Fibroblast of the conjunctiva (primary cell): ENCODE measurements at regions not wholly inside any gene's neighbourhood (a gene's known extent, or its start where the extent isn't known, plus 50 kb on each side); places are given as distances from the start of the nearest gene placed in this dataset.
"Not testable (repeated sequence)": the region's sequence is repeated elsewhere in the genome, so short reads cannot be mapped to it uniquely, and the experiment has no call there.

Source experiments
- DNase-seq: peaks from one replicate; pipeline ENCODE4 v3.0.0-alpha.2; 2010; ENCODE audit warnings: low read depth

DNA sequence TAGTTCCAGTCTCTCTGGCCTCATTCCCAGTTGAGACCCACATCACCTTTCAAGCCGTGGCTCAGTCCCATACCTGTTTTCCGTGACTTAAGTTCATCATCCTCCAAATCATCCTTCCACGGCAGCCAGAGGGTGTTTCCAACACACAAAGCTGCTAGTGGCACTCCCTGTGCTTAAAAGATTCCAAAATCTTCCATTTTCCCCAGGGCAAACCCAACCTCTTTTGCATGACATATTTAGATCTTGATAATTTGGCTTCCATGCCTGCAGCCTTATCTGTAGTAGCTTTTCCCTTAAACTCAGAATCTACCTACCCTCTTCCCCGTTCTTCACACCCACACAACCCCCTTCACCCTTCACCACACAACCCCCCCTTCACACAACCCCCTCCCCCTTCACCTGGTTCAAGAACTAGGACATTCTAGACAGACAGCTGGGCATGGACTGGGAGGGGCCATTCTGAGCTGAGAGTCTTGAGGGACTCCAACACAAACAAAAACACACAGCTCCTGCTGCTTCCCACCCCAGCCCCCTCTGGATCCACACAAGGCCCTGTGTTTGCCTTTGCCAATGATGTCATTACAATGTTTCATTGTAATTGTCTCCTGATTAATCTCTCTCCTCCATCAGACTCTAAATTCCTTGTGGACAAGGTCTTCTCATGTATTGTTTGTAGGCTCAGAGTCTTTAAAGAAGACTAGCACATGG, 268.2 kb downstream of the SH3GL2 start:
- no peak for DNase-seq

DNA sequence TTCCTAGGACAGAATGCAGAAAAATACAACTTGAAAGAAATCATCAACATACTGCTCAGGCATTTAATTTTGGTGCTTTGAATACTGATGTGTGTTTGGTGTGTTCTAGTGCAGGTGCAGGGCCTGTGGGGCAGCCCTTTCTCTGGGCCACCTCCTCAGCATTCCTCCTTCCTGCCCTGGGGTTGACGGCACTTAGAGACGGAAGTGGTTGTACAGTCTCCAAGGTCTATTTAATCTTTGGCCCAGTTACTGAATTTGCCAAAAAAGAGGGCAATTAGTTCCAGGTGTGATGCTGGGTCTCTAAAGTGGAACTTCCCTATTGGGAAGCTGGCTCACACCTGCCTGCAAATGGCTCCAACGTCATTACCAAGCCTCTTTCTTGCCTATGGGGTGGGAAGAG, 269.0 kb downstream of the SH3GL2 start:
- DNase-seq, result no peak

DNA sequence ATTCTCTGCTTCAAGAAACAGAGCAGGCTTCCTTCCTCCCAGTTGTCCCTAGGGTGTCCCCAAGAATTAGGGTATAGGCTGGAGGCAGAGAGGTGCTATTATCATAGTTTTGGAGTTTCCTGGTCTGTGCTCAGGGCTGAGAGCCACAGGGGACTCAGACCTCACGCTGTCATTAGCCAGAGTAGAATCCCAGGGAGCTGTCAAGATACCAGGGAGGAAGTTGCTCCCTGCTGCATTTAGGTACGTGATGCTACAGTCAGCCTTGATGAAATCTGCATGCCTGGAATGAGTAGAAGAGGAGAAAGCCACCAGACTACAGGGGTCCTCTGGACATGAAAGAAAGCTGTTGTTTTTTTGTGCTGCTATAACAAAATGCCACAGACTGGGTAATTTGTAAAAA, 273.2 kb downstream of the SH3GL2 start:
- DNase-seq, result no peak

DNA sequence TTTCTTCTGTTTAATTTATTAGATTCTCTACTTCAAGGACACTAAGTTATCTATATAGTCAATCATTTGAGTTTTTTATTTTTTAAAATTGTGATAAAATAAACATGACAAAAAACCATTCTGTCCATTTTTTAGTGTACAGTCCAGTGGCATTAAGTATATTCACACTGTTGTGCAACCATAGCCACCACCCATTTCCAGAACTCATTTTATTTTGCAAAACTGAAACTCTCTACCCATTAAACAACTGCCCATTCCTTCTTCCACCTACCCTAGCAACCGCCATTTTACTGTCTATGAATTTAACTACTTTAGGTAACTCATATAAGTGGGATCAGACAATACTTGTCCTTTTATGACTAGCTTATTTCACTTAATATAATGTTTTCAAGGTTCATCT, 275.6 kb downstream of the SH3GL2 start:
- DNase-seq, result no peak

DNA sequence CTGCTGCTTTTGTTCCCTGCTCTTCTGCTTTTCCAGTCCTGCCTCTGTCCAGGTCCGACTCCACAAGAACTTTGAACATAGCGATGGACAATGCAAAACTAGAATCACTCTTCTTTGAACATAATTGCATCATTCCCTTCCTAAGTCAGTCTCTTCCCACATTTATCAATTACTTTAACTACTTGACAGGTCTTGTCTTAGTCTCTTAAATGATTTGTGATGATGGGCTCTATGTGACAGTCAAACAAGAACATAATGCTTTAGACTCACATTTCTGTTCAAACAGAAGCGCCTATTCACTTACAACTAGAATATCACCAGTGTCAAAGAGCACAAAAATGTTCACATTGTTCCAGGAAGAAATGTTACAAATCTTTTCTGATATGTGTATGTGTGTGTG, 278.1 kb downstream of the SH3GL2 start:
- no peak for DNase-seq

DNA sequence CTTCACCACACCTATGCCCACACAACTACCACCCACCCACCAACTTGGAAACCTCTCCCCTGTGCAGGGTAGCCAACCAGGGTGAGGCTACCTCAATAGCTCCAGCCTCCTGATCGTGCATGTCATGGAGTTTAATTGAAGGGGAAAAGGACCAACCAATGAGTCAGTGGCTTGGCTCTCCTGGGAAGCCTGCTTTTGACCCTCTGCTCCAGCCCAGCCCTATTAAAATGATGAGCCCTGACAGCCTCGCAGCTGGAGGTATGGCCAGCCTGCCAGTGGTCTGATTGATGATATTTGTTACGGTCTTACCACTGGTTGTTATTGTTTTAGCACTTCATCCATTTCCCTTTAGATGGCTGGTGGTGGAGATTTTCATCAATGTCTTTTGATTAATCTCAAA, 280.4 kb downstream of the SH3GL2 start:
- no peak for DNase-seq

DNA sequence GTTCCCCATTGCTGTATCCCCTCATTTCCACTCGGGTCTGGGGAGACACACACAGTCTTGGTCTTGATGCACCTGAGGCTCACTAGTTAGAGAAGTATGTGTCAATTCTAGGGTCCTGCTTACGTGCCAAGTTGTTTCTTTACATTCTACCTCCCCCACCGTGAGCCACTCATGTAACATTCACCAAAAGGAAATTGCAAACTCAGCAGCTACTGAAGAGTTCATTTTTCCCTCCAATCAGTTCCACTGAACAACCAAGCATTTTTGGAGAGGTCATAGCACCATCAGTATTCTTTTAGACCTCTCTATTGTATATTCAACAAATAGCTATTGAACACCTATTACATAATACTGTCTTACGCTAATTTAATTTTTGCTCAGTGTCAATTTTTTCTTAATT, 281.1 kb downstream of the SH3GL2 start:
- DNase-seq, result no peak

DNA sequence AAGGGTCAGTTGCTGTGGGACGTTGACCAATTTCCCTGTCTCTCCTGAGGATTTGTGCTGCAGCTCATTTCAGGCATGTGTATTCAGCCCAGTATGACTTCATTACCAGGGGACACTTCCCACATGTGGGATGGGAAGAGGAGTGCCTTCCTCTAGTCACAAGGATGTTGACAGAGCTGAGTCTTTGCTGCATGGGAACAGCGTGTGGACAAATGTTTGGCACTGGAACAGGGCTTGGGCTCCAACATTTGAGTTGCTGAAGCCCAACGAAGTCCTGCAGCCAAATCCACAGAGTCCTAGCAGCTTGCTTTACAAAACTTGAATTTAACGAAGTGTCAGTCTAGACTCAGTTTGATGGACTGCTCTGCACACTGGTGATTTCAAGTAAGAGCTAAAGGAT, 283.2 kb downstream of the SH3GL2 start:
- no peak for DNase-seq

DNA sequence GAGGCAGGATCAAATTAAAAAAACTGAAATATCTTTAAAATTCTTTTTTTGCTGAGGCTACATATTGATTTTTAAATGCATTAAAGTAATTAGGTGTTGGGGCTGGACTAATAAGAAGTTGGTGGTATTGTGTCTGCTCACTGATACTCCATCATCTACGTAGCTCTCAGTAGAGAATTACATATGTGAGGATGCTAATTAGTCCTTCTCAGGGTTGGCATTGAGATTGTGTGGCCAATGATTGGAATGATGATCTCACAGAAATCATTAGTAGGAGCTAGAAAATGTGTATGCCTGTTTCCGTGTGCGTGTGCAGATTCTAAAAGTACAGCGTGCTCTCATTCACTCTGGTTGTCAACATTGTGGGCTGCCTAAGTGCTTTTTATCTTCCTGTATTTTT, 283.8 kb downstream of the SH3GL2 start:
- no peak for DNase-seq

DNA sequence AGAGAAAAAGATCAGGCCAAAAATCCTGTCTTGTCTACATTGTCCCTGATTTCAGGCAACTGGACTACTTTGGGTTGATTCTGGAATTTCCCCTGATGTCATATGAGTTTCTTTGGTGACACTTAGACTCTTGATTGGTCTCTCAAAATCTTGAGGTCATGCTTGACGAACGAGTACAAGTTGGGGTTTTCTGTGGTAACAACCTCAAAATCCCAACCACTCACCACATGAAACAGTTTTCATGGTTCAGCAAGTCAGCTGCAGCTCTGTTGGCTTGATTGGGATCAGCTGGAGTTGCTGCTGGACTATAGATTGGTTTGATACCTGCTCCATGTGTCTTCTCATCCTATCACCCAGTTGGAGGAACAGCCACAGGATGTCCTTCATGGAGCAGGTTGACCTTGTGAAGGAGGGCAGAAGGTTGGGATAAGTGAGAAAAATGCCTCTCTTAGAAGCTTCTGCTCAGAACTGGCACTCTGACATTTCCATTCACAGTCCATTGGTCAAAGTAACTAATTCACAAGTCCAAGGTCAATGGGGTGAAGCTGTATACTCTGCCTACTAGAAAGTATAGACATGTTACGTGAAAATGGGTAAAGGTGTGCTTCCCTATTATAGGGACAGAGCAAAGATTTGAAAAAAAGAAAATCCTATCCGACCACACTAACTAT, 284.5 kb downstream of the SH3GL2 start:
- DNase-seq, result no peak

DNA sequence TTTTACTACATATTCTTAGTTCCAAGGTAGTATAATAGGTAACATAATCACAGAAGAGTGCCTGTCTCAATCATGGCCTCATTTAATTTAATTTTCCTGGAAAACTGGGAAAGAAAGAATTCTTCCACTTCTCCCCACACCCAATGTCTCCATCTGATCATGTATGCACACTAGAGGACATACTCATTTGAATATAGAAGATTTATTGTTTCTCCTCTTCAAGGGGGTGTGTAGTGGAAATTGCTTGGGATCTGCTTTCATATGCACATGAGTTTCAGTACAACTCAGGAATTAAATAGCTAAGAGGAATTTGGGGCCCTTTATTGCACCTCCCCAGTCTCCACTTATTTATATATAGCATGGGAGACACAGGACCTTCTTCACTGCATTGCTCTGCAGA, 285.1 kb downstream of the SH3GL2 start:
- no peak for DNase-seq

DNA sequence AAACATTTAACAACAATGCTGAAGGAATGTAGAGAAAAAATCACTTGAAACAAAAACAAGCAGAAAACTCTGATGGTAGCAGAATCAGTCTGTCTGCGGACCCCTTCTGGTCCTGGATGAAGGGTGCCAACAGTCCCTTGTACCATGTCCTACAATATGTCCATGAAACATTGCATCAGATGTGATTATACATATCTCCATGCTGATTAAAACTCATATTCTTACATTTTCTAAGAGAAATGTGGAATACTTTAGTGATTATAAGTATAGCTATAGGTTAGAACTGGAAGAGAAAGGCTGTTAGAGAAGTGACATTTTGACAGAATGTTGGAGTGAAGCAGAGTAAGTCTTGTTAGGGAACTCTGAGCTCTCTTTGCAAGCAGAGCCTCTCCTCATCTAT, 286.1 kb downstream of the SH3GL2 start:
- DNase-seq, result no peak

DNA sequence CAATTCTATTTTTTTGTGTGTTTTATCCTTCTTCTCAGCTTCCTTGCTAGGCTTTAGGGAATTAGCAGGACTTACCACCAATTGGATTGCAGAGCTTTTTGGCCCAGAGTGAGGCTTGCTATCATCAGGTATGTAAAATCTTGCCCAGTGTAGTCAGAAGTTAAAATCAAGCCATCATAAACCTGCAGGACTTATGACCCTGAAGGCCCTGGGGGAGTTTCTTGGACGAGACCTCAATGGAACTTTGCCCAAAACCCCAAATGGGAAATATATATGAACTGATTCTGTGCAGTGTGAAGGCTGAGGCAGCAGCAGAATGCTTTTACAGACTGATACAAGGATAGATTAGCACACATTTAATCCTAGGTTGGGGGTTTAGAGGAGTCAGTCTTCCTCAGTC, 287.0 kb downstream of the SH3GL2 start:
- no peak for DNase-seq

DNA sequence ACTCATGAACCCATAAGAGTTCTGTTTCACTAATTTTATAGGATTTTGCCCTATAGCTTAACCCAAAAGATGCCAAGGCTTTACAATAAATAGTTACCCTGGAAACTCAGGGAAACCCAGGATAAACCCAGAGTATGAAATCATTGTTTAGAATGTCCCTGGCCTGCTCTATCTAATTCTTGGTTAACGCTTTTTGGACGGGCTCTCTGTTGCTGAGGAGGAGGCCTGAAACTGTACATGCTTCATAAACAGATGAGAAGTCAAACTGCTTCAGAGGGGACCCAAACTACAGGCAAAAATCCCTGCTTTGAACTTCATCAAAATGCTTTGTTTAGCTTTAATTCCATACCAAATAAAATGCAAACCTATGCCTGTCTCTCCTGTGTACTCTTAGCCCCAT, 291.9 kb downstream of the SH3GL2 start:
- no peak for DNase-seq

DNA sequence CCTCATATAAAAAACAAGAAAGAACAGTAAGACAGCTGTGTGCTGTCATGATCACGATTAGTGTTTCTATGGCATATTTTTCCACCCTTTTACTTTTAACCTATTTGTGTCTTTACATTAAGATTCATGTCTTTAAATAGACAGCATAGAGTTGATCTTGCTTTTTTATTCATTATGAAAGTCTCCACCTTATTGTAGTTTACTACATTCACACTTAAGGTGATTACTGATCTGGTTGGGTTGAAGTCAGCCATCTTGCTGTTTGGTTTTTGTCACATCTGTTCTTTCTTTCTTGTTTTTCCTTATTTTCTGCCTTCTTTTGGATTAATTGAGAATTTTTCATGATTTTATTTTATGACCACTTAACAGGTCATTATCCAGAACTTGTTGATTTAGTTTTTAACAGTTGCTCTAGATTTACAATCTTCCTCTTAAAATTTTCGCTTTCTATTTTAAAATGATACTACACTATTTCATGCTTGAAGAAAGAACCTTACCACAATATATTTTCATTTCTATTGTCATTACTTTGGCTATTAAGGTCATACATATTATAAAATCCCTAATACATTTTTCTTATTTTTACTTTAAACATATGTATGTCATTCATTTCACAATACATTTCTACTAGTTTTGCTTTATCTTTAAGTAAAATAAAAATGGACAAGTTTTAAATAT, 292.5 kb downstream of the SH3GL2 start:
- no peak for DNase-seq

DNA sequence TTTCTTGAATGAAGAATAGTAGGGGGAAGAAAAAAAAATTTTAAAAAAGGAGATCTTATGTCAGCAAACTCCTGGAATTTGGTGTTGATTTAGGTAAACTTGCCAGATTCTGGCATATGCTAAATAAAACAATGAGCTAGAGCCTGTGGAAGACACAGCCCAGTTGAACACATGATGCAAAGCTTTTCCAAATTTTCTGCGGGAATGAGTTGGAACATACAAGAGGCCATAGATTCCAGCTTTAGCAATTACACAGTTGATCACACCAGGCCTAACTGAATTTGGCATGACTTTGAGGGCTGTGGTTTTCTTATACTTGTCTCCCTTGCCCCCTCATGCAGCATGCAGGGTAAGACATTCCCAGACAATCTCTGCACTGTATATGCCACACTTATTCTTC, 297.0 kb downstream of the SH3GL2 start:
- no peak for DNase-seq

DNA sequence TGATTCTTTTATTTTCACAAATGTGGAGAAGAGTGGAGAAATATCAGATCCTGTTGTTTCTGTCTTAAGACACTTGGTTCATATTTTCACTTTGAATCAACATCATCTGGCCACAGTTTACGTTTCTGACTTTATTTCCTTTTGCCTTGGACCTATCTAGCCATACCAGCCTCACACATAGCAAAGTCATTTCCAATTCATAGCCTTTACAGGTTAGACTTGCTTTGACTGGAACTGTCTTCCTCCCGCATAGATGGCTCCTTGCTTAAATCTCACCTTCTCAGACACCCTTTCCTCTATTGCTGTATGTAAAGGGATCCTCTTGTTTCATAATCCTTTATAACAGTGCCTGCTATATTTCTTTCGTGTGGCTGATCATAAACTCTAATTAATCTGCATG, 297.8 kb downstream of the SH3GL2 start:
- DNase-seq, result no peak

DNA sequence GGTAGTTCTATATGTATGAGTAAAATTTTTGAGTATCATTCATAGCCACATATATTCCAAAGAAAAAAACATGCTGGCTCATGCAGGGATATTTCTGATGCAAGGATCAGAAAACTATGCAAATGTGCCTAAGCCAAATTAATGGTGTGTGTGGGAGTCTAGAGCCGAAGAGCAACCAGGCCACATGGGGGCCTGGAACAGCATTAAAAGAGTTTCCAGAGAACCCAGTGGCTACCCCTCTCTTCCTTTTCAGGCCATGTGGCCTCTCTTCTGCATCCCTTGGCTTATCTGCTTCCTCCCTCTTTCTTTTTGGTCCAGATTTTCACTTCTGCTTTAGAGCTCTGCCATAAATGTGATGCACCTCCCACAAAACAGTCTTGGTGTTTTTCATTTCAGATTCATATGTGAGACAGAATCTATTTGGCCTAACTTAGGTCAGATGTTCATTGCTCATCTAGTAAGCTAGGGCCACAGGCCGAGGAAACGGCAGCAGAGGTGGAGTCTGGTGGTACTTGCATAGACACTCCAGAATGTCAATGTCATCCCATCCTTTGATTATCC, 300.0 kb downstream of the SH3GL2 start:
- DNase-seq, result no peak

DNA sequence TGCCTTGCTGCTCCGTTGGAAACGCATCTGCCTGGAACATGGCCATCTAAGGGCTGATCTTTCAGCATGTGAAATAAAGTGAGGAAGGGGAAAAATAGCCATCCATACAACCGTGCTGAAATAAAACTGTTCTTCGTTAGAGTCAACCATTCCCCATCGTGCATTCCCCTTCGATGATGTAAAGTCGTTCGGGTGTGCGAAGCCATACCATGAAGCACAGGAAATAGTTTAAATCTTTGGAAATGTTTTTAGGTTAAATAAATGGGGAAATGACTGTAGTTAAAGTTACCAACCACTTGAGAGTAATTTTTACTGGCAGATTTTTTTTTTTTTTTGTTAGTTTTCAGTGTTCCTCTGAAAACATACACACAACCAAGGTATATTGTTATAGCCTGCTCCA, 302.5 kb downstream of the SH3GL2 start:
- no peak for DNase-seq

DNA sequence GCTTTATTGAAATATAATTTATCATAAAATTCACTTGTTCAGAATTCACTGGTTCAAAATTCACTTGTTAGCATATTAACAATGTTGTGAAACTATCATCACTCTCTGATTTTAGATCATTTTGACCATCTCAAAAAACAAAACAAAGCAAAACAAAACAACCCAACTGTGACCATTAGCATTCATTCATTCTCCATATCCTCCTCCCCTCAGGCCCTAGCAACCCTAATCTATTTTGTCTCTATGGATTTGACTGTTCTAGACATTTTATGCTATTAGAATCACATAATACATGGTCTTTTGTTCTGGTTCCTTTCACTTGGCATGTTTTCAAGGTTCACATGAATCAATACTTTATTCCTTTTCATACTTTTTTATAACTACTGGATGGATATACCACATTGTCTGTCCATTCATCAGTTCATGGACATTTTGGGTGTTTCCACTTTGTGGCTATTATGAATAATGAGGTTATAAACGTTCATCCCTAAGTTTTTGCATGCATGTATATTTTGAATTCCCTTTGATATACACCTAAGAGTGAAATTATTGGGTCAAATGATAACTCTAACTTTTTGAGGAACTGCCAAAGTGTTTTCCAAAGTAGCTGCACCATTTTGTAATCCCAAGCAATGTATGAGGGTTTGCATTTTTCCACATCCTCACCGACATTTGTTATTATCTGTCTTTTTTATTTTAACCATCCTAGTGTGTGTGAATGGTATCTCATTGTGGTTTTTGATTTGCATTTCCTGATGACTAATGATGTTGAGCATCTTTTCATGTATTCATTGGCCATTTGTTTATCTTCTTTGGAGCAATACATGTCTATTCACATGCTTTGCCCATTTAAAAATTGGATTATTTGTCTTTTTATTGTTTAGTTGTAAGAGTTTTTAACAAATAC, 304.1 kb downstream of the SH3GL2 start:
- no peak for DNase-seq

DNA sequence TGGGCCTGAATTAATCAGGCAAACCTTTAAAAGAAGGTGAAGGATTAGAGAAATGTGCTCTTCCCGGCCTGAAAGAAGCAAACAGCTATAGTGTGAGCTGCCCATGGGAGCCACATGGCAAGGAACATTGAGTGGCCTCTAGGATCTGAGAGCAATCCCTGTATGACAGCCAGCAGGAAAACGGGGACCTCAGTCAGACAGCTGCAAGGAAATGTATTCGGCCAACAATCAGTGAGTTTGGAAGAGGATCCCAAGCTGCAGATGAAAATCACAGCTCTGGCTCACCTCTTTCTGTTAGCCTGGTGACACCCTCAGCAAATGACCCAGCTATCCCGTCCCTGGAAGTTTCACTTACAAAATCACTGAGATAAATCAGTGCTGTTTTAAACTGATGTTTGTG, 309.2 kb downstream of the SH3GL2 start:
- no peak for DNase-seq

DNA sequence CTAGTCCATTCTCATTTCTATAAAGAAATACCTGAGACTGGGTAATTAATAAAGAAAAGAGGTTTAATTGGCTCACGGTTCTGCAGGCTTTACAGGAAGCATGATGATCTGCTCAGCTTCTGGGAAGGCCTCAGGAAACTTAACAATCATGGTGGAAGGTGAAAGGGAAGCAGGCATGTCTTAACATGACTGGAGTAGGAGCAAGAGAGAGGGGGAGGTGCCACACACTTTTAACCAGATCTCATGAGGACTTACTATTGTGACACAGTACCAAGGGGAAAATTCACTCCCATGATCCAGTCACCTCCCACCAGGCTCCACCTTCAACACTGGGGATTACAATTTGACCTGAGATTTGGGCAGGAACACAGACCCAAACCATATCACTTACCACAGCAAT, 310.1 kb downstream of the SH3GL2 start:
- DNase-seq, result not testable (repeated sequence)
